ENCODE measurements at regions not wholly inside any gene's neighbourhood (a gene's known extent, or its start where the extent isn't known, plus 50 kb on each side); places are given as distances from the start of the nearest gene placed in this dataset.

GRCh38 chr12:125512541-125513298, 447.5 kb downstream of the AACS start:
- TF ChIP-seq POLR2A (IDR thresholded peaks at IDR 0.05) (no peak), CTCF (IDR thresholded peaks at IDR 0.05) (no peak), POLR2AphosphoS5 (IDR thresholded peaks at IDR 0.05) (no peak)

Data from prostate gland (tissue), 2 donors.